ENCODE measurements at regions not wholly inside any gene's neighbourhood (a gene's known extent, or its start where the extent isn't known, plus 50 kb on each side); places are given as distances from the start of the nearest gene placed in this dataset.
A peak's percentile ranks its signal among the peaks of the same experiment; 100 is the strongest.

GRCh38 chr9:13576101-13576500 is 296.6 kb upstream of the MPDZ start:
- no peaks in the 10 kb centered on the region for H3K27me3 ChIP-seq
- H3K4me3 ChIP-seq (replicated peaks in 1 of 3) = no peak overlapping the region
- no peaks in the 10 kb centered on the region for H3K4me1 ChIP-seq
- intact Hi-C loops (cut with DNase I) = no loop called here
- no peak overlapping the region for H3K27ac ChIP-seq
- no peak for DNase-seq
- no peaks in the 10 kb centered on the region for H3K36me3 ChIP-seq
- no peaks in the 10 kb centered on the region for H3K9me3 ChIP-seq
- TF ChIP-seq POLR2A (IDR thresholded peaks at IDR 0.05) = no peak
- TF ChIP-seq, protein P1, sequence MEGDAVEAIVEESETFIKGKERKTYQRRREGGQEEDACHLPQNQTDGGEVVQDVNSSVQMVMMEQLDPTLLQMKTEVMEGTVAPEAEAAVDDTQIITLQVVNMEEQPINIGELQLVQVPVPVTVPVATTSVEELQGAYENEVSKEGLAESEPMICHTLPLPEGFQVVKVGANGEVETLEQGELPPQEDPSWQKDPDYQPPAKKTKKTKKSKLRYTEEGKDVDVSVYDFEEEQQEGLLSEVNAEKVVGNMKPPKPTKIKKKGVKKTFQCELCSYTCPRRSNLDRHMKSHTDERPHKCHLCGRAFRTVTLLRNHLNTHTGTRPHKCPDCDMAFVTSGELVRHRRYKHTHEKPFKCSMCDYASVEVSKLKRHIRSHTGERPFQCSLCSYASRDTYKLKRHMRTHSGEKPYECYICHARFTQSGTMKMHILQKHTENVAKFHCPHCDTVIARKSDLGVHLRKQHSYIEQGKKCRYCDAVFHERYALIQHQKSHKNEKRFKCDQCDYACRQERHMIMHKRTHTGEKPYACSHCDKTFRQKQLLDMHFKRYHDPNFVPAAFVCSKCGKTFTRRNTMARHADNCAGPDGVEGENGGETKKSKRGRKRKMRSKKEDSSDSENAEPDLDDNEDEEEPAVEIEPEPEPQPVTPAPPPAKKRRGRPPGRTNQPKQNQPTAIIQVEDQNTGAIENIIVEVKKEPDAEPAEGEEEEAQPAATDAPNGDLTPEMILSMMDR (IDR thresholded peaks at IDR 0.05) = no peak

GRCh38 chr9:13575558-13575957 is 296.1 kb upstream of the MPDZ start:
- H3K4me3 ChIP-seq (replicated peaks in 1 of 3) = no peak overlapping the region
- intact Hi-C loops (cut with DNase I) = no loop called here
- no peaks in the 10 kb centered on the region for H3K36me3 ChIP-seq
- H3K27me3 ChIP-seq = no peaks in the 10 kb centered on the region
- no peak for DNase-seq
- H3K9me3 ChIP-seq = no peaks in the 10 kb centered on the region
- no peaks in the 10 kb centered on the region for H3K4me1 ChIP-seq
- TF ChIP-seq, protein P1 (IDR thresholded peaks at IDR 0.05) = no peak
- TF ChIP-seq POLR2A (IDR thresholded peaks at IDR 0.05) = no peak
- H3K27ac ChIP-seq = no peak overlapping the region
- 73 to 83% methylated on average over 1 of the region's 1 CpG for WGBS, 2 donors

GRCh38 chr9:13570068-13570974 is 290.8 kb upstream of the MPDZ start:
- H3K36me3 ChIP-seq = no peaks in the 10 kb centered on the region
- H3K4me1 ChIP-seq = no peaks in the 10 kb centered on the region
- peak overlapping the region in 2 of 3 donors; percentile 12 to 36 for H3K27ac ChIP-seq
- no peaks in the 10 kb centered on the region for H3K27me3 ChIP-seq
- no peaks in the 10 kb centered on the region for H3K9me3 ChIP-seq
- H3K4me3 ChIP-seq (replicated peaks in 1 of 3) = no peak overlapping the region
- no peak for TF ChIP-seq POLR2A (IDR thresholded peaks at IDR 0.05)
- TF ChIP-seq, protein P1 (IDR thresholded peaks at IDR 0.05) = no peak
- 71 to 73% methylated on average over 5 of the region's 5 CpGs for WGBS, 2 donors
- DNase-seq = no peak
- intact Hi-C loops (cut with DNase I) = no loop called here

GRCh38 chr9:13569602-13570067 is 290.1 kb upstream of the MPDZ start:
- no peaks in the 10 kb centered on the region for H3K9me3 ChIP-seq
- intact Hi-C loops (cut with DNase I) = no loop called here
- no peak for DNase-seq
- no peak overlapping the region for H3K27ac ChIP-seq
- no peaks in the 10 kb centered on the region for H3K36me3 ChIP-seq
- H3K27me3 ChIP-seq = no peaks in the 10 kb centered on the region
- H3K4me1 ChIP-seq = no peaks in the 10 kb centered on the region
- H3K4me3 ChIP-seq (replicated peaks in 1 of 3) = no peak overlapping the region
- TF ChIP-seq, protein P1 (IDR thresholded peaks at IDR 0.05) = no peak
- no peak for TF ChIP-seq POLR2A (IDR thresholded peaks at IDR 0.05)
- WGBS, 2 donors = 61 to 66% methylated on average over 1 of the region's 1 CpG

Data from thyroid gland (tissue), 4 donors.